ENCODE measurements at regions not wholly inside any gene's neighbourhood (a gene's known extent, or its start where the extent isn't known, plus 50 kb on each side); places are given as distances from the start of the nearest gene placed in this dataset.
"Not testable (repeated sequence)": the region's sequence is repeated elsewhere in the genome, so short reads cannot be mapped to it uniquely, and the experiment has no call there.

GRCh38 chr1:60540141-60540540, 466.6 kb upstream of the C1orf87 start:
- DNase-seq (ENCODE audit: low spot score), result no peak

GRCh38 chr1:60535713-60536112, 462.1 kb upstream of the C1orf87 start:
- no peak for DNase-seq (ENCODE audit: low spot score)

- DNase-seq (ENCODE audit: low spot score), result no peak
Observed at GRCh38 chr1:60527567-60527966, 454.0 kb upstream of the C1orf87 start.

- DNase-seq (ENCODE audit: low spot score), result no peak
Observed at GRCh38 chr1:60516996-60517395, 443.4 kb upstream of the C1orf87 start.

GRCh38 chr1:60510162-60510561, 436.6 kb upstream of the C1orf87 start:
- DNase-seq (ENCODE audit: low spot score), result no peak

DNA sequence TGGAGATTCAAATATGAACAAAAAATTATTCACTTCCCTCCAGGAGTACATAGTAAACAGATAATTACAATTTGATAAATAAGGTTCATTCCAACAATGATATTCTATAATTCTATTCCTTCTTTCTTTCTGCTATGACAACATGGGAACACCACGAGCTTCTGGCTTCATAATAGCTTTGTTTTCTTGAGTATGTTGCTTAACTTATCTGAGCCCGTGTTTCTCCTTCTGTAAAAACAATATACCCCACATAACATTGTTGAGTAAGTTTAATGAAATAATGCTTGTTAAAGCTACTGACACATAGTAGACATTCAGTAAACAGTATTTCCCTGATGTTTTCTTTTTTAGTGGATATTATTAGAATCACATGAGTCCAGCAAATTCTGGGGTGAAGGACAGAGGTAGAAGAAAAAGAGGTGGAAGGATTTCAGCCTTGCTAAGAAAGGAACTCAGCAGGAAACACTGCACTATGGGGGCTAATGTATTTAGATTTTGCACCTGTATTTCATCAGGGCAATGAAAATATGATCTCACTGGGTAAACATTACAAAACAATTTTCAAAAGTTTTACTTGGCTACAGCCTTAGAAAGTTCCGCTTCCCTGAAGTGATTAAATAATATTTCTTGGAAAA, 430.8 kb upstream of the C1orf87 start:
- DNase-seq (ENCODE audit: low spot score), result no peak

DNA sequence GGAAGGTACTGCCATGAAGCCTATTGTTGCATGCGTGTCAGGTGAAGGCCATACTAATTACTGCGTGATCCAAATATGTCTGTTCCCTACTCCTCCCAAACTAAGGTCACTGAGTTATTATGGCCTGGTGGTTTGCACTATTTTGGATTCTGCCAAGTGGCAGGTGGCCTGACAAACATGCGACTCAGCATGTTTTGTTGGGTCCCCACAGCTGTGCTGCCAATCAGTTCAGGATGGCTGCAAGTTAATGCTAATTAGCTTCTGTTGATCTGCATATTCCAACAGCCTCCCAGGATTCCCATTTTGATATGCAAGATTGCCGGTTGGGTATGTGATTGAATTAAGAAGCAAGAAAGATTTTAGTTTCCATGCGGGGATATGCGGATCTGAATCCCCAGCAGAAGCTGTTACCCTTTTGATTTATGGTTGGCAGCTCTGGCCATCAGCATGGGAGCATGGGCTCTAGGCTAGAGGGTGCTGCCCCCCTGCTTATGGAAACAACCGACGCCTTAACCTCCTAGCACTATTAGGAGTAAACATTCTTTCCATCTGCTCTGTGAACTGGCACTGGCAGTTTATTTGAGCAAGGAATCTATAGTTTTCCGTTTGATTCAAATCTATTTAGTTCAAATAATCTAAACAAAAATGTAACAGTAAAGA, 429.8 kb upstream of the C1orf87 start:
- DNase-seq (ENCODE audit: low spot score), result no peak

- no peak for DNase-seq (ENCODE audit: low spot score)
Observed at GRCh38 chr1:60502506-60502905, 428.9 kb upstream of the C1orf87 start.

- not testable (repeated sequence) for DNase-seq (ENCODE audit: low spot score)
Observed at GRCh38 chr1:60489916-60490480, 416.4 kb upstream of the C1orf87 start.

DNA sequence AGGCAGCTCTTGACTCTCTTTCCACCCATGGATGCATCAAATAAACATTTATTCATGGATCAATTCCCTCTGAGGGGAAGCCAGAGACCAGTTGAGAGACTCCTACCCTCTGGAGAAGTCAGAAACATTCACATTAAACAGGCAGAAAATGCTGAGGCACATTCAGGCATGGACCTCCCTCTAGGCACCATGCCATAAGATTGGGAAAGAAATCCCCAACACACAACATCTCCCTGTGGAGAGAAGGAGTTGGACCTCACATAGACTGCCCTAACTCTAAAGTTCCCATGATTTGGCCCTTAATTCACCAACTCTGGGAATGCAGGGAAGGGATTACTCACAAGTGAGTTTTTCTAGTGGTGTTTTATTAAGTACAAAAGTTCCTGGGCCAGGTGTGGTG, 415.3 kb upstream of the C1orf87 start:
- DNase-seq (ENCODE audit: low spot score), result no peak

DNA sequence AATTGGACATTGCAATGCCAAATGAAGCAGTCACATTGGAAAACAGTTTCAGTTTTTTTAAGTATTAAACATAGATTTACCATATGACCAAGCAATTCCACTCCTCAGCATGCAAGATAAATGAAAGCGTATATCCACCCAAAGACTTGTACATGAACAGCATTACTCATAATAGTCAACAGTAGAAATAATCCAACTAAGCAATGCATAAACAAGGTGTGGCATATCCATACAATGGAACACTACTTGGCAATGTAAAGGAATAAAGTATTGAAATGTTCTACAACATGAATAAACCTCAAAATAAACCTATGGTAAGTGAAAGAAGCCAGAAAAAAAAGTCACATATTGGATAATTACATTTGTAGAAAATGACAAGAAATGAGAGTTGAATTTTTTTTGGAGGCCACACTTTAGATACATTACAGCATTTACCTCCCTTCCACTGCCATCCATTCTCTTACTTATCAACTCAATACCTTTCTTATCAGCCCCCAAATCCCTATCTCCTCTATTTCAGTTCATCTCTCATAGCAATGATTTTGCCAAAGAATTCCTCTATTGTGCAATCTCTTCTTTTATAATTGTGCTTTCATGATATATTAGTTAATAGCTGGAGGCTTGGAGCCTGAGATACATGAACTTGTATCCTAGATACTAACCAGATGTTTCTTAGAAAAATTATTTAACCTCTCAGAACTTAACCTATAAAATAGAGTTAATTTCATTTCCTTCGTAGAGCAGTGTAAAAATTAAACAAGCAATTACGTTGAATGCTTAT, 414.2 kb upstream of the C1orf87 start:
- DNase-seq (ENCODE audit: low spot score), result no peak

- DNase-seq (ENCODE audit: low spot score), result no peak
Observed at GRCh38 chr1:60483509-60483908, 409.9 kb upstream of the C1orf87 start.

DNA sequence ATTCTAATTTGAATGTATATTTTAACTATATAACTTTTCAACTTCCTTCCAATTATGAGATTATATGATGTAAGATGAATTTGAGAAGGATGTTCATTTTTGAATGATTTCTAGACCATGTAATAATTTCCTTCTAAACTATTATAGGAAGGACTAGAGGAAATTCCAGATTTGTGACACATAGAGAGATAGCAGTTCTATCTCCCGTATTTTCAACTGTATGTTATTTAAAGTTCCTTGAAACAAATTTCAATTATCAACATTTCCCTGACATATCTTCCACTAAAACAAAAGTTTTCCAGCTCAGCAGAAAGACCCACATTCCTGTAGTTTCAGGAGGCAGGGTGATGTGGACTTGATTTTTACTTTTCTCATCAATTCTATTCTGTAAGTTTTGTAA, 396.7 kb upstream of the C1orf87 start:
- DNase-seq (ENCODE audit: low spot score), result no peak

- DNase-seq (ENCODE audit: low spot score), result no peak
Observed at GRCh38 chr1:60463786-60464185, 390.2 kb upstream of the C1orf87 start.

GRCh38 chr1:60463146-60463545, 389.6 kb upstream of the C1orf87 start:
- no peak for DNase-seq (ENCODE audit: low spot score)

DNA sequence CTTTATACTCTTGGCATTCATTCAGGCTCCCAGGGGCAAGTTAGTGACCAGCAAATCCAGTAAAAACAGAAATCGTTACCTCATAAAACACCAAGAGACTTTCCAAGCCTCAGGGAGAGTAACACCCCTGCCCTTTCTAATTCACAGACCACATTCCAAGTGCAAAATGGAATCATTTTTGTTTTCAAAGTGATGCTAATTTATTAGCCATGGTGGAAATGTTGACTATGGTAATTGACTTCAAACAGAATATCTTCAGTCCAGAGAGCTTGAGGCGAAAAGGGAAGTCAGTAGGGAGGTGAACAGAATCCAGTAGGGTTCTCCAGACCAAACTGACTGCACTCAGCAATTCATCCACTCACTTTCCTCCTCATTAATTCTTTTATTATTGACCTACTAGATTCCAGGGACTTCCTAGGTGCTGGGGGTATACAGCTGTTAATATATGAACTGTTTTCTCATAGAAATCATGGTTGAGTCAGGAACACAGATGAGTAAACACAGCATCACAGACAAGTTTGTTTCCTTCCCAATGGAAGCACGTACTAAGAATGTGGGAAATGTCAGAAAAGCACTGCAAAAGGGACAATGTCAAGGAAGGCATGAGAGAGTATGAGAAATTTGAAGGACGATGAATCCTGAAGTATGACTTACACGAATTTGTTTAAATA, 388.5 kb upstream of the C1orf87 start:
- no peak for DNase-seq (ENCODE audit: low spot score)

GRCh38 chr1:60458111-60458510, 384.5 kb upstream of the C1orf87 start:
- DNase-seq (ENCODE audit: low spot score), result no peak

DNA sequence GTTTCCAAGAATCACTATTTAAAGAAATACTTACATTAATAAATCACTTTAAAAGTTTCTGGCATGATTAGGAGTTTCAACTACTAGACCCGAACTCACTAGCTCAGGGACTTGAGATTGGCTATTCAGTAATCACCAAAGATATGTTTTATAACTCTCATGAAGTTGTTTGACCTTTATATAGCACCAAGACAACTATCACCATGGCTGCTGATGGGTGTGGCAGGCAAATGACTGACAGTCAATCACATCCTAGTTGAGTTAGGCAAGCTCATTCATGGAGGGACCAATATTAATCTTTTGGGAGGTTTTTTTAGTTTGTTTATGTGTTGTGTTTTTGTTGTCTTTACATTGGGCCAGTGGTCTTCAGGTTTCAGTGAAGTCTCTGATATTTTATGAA, 376.3 kb upstream of the C1orf87 start:
- DNase-seq (ENCODE audit: low spot score), result no peak

DNA sequence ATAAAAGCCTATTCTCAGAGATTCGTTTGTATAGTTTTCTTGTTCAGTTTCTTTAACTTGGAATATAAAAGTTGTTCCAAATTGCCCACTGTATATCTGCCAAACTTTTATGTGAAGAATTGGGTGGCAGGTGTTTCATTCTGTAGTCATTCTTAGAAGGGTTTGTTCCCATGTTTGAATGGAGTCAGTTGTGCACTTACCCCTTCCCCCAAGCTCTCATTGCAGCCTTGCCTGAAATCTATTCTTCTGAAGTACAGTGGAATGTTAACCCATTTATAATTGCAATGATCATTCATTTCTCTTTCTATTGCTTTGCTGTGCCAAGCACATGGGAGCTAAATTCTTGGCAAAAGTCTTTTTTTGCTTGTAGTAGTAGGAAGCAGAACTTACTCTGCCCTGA, 375.3 kb upstream of the C1orf87 start:
- DNase-seq (ENCODE audit: low spot score), result no peak

GRCh38 chr1:60444680-60445079, 371.1 kb upstream of the C1orf87 start:
- DNase-seq (ENCODE audit: low spot score), result no peak

GRCh38 chr1:60436186-60436585, 362.6 kb upstream of the C1orf87 start:
- no peak for DNase-seq (ENCODE audit: low spot score)

DNA sequence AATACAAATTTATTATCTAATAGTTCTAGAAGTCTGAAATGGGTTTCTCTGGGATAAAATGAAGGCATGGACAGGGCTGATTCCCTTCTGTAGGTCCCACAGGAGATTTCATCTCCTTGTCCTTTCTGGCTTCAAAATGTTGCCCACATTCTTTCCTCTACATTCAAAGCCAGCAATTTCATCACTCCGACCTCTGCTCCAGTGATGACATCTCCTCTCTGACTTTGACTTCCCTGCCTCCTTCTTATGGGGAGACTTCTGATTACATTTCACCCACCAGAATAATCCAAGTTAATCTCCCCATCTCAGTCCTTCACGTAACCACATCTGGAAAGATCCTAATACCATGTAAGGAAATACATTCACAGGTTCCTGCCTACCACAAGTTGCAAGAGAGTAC, 358.0 kb upstream of the C1orf87 start:
- no peak for DNase-seq (ENCODE audit: low spot score)
